Islet precursor cell (in vitro differentiated cells): ENCODE measurements at regions not wholly inside any gene's neighbourhood (a gene's known extent, or its start where the extent isn't known, plus 50 kb on each side); places are given as distances from the start of the nearest gene placed in this dataset.

ENCODE experiments used
- DNase-seq: peaks from one replicate; pipeline ENCODE4 v3.0.0-alpha.2; 2018

DNA sequence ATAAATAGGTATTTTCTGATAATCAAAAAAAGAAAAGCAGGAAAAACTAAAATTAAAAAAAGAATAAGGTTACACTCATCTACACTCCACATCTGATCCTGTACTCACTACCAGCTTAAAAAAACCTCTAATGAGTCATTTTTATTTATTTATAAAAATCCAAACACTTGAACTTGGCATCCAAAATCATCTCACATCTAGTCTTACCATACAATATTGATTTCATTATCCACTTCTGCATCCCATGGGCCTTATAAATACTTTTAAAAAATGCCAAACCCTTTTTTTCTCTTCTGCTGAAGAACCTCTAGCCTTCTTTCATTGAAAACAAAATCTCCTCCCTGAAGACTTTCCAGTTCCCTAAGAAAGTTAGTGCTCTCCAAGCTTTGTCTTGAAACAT is 109.7 kb downstream of the TMTC3 start:
- no peak for DNase-seq

DNA sequence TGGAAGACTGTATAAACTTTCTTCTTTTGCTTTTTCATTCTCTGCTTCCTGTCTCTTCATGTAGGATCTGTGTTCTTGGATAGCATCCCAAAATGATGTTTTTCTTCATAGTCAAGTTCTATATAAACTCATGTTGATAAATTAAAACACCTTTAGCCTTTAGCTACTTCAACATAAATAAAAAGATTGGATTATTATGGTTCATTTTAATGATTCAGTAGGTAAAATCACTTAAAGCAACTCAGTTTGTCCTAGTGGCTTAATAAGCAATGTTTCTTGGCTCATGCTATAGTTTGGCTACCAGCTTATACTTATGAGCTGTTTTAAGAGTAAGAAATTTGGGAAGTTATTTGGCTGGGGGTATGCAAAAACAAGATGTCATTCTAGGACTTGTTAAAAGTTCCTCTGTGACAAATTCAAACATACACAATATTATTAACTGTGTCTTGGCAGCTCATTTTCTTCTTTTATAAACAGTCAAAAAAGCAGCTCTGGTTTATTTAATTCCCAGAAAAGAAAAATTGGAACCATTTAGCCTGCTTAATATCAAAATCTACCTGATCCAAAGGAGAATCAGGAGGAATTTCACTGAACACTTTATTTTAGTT is 111.4 kb downstream of the TMTC3 start:
- DNase-seq: no peak

DNA sequence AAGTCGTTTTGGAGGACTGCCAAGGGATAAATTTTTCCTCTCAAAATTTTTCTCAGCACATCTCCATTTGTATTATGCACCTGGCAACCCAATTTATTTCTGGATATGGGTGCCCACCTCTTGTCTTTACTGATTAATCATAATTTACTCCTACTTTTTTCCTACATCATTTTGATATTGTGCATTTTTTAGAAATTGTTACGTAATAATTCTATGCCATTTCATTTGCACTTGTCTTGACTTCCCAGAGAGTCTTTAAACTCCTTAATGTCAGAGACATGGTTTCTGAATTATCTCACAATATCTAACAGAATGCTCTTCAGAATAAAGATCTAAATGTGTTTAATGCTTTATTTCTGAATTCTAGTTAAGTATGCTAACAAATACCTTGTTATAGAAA is 113.1 kb downstream of the TMTC3 start:
- DNase-seq: no peak

DNA sequence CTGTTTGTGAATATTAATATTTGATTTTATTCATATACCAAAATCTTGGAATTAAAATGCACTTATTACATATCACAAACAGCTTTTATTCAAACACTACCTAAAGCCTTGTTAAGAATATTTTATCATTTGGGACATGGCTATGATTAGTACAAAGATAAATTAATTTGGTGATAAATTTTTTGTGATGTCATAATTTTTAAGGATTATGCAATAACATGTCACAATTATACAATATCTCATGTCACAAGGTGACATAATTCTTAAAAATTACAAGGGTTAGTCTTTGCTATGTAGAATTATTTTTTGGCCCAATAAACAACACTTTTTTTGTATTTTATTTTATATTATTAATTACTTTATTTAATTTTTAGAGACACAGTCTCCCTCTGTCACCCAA is 113.7 kb downstream of the TMTC3 start:
- no peak for DNase-seq

DNA sequence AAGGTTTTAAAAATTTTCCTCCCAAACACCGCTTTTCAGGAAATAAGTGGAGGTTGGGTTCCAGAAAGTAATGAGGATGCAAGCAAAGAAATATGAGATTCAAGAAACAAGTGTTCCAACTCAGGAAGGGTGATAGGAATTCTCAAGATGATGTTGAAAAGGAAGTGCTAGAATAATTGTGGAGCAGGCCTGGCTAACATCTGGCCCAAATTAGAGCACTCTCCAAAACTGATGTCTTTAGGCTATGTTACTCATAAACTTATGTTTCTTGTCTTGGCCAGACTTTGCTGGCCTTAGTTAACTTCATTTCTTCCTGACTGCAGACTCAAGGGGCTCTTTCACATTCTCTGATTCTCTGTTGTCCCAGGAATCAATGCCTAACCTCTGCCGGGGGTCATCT is 116.3 kb downstream of the TMTC3 start:
- no peak for DNase-seq

DNA sequence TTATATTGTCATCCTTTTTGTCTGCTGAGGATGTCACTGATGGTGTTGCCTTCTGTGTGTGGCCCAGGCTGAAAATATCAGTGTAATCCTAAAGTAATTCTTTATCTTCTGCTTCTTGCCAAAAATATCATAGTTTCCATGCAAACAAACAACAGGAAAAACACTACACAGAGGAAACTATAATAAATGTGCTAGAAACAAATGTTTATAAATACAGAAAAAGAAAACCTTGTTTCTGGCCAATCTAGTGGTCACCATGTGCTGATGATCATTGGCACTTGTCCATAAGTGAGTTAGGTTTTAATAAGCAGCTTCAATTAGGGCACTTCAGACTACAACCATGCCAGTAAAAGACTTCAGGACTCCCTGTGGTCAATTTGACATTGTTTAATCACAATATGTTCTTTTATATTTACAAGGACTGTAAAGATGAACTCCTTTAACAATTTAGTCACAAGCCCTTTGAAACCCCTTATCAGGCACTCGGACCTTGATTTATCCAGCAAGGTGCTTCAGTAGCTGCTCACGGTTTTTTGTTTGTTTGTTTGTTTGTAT is 124.8 kb downstream of the TMTC3 start:
- no peak for DNase-seq

DNA sequence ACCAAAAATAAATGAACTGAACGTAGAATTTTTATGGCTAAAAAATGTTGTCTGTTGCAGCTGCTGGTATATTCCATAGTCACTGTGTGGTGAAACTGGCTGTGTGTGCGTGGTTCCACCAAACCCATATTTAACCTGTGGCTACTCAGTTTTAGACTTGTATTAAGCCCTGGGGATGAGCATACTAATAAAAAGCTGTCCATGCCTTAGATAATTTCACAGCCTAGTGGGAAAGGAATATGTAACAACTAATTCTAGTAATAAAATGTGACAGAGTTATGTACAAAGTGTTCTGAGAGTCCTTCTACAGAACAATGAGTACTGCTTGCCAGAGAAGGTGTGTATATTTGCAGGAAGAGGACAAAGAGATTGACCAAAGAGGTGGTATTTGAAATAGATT is 125.5 kb downstream of the TMTC3 start:
- DNase-seq: no peak

DNA sequence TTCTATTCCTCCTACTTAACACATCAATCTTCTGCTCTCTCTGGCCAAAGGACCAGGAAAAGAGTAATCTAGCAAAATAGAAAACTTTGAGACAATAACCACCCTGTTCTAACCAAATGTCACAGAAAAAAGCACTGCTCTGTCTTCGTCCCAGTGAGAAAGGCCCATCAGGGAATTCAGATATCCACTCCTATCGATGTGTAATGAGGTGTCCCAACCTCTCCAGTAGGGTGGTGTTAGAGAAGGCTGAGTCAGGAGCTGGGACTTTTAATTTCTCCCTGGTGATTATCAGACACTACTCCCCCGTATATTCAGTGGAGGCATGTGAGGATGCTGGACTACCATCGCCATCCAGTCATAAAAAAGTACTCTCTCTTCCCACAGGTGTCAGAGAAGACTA is 130.3 kb downstream of the TMTC3 start:
- DNase-seq: no peak

DNA sequence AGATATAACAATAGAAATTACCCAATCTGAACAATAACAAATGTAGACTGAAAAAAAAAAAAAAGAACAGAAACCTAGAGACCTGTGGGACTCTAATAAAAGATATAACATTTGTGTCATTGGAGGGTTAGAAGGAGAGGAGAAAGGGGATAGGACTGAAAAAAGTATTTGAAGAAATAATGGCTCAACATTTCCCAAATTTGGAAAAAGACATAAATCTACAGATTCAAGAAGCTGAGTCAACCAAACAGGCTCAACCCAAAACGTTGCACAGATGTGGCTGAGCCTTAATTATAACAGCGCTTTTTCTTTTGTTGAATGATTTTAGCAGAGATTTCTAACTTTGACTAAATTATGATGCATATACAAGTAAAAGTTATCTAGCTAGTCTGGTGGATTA is 131.3 kb downstream of the TMTC3 start:
- no peak for DNase-seq

DNA sequence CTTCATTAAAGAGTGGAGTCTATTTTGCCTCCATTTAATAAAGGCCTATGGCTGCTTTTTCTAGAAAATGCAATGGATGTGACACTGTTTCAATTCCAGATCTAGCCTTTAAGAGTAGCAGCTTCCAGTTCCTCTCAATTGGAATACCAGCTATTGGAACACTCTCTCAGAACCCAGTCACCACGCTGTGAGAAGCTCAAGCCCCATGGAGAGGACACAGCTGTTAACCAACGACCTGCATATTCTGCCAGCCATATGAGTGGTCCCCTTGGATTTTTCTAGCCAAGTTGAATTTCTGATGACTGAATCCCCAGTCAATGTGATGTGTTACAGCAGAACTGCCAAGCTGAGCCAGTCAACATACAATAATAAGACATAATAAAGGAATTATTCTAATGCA is 131.8 kb downstream of the TMTC3 start:
- DNase-seq: no peak

DNA sequence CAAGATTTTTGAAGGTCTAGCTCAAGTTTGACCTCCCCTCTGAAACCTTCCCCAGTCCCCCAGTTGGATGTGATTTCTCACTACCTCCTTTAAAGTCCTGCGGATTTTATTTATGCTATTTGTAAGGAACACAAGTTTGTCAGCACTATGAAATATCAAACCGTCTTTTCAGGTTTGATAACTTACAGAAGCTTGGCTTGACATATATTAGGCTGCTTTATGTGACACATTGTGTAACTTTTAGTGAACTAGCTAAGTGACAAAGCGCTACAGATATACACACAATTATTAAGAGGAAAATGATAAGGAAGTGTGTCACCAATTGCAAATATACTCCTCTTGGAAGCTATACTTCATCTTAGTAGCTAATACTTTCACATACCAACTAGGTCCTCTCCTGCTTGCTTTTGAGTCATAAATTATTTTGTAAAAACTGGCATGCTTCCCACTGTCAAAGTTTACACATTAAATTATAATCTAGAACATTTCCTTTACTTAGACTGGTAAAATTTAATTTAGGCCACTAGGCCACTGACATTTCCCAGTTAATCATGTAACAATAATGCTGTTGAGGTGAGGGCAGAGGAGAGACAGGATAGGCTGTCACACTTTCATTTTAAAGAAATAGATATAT is 149.5 kb downstream of the TMTC3 start:
- DNase-seq: no peak

DNA sequence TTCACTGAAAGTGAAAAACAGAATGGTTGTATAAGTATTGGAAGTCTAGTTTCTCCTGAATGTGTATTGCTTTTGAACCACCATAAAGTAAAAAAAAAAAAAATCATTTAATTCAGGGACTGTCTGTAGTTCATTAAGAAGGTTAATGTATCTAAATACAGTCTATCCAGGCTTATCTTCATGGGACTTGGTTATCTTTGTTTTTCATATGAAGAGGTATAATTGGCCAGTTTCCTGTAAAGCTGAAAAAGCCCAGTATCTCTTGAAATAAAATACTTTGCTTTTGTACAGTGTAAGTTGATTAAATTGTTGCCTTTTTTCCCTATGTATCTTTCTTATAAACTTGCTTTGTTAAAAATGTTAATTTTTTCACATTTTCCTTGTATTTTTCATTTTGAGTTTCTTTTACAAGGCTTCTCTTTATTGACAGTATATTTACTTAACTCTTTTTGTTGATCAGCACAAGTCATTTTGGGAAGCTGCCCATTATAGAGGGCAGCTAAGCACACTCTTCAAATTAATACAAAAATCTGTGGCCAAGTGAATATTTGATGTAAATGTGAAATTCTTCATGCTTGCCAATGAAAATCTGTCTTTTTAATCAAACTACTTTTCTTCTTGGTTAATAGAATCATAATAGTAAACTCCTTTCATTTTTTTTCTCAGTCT is 156.0 kb downstream of the TMTC3 start:
- no peak for DNase-seq

DNA sequence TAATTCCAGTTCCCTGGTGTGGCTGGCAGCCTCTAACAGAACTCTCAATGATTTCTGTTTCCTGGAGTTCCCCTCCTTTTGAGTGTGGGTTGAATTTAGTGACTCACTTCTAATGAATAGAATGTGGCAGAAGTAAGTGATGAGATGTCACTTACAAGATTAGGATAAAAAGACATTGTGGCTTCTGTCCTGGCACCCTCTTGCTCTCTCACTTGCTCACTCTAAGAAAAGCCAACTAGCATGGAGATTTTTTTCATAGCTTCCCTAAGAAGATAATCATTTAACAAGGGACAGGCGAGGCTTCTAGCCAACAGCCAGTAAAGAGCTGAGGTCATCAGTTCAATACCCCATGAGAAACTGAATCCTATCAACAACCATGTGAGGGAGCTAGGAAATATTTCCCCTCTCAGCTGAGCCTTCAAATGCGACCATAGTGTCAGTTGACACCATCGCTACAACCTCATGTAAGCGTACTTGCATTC is 156.7 kb downstream of the TMTC3 start:
- DNase-seq: peak; percentile 57

DNA sequence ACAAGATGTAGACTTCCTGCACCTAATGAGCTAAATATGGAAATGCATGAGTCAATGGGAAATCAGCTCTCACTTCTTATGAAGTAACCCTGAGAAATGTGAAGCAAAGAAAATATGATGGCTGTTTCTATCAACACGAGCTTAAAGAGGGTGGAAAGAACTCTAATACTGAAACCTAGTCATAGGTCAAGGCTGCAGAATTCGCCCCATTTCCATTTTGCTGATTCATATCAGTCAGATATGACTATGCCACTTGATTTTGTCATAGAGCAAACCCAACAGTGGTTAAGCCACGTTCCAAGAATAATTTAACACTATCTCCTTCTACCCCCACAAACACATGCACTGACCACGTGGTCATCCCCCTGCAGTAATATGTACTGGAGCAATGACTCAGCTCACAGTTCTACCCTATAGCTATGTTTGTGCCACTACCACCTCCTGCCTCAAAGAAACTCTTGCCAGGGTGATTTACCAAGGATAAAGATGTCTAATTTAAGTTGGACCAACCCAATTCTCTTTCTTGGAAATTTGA is 157.5 kb downstream of the TMTC3 start:
- DNase-seq: no peak

DNA sequence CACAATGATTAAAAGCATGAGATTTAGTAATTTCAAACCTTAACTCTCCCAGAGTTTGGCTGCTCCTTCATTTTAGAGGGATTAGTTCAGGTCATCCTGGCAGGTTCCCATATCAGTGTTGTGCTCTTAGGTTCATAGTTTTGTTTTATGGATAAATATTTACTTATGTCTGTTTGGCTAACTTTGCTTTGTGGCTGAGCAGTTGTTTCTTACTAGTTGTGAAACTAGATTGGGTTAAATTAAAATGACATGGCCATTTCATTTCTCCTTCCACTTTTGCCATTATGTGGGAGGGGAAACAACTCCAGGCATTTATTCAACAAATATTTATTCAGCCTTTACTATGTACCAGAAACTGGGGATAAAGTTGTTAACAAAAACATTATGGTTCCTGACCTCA is 158.8 kb downstream of the TMTC3 start:
- no peak for DNase-seq

DNA sequence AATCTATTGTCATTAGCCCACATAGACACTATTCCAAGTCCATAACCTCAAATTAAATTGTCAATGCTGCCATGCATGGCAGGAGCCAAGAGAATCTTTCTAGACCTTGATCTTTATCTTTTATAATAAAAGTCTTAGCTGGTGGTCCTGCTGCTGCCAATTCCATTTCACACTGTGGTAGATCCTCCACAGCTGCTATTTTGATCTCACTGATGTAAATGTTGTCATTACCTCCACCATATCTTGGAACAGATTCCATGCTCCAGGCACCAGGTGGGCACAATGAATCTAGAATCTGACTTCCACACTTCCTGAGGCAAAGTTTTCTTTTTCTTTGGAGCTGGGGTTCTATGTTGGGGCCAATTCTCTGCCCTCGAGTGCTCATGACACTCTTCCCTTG is 161.2 kb downstream of the TMTC3 start:
- no peak for DNase-seq

DNA sequence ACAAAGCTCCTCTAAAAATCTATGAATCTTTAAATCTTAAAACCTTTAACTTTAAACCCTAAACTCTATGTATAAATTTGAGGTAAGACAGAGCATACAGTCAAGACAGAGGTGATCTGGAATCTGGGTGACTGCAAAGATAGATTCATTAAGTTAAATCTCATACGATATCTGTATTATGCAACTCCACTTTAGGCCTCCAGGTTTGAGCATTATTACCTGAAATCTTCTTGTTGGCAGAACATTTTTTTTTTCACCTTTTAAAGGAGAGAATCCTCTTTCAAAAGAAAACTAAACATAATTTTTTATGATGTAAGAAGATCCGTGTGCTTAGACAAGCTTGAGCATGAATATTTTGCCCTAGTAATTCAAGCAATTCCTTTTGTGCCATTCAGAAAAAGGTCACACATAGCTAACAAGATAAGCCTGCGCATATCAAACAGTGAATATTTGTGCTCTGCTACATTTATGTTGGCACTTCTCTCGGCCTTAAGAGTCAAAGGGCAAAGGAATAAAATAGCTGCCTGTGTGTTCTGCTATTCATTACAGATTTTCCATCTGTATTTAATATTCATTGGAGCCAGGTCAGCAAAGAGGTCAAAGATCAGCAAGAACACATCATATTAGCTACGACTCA is 163.3 kb downstream of the TMTC3 start:
- no peak for DNase-seq

DNA sequence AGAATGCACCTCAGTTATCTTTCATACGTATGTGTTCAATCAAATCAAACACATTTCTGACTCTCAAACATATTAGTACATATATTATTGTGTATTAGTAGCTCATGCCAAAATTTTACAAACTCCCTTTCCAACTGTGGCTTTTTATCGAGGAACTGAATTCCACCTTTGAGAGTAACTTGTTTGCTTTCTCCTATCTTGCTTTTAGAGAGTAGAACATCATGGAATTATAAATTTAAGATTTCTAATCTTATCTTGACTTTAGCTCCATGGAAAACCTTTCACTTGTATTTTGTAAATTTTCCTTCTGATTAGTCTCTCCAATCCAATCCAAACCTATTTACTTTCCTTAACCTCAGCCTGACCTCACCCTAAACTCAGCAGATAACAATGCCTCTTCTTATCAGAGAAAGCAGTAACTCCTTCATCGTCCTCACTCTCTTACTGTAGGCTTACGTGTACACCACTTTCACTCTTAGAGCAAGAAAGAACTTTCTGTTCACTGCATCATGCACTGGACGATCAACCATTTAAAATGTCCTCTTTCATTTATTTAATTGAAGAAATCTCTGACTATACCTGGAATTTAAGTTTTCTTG is 164.5 kb downstream of the TMTC3 start:
- DNase-seq: no peak

DNA sequence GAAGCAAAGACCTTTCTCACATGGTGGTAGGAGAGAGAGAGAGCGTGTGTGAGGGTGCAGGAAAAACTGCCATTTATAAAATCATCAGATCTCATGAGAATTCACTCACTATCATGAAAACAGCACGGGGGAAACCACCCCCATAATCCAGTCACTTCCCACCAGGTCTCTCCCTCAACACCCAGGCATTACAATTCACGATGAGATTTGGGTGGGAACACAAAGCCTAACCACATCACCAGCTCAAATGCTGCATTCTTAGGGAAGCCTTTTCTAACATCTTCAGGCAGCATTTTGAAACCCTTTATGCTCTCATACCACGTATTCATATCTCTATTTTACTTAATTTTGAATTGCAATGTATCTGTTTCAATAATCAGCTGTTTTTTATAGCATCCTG is 165.9 kb downstream of the TMTC3 start:
- DNase-seq: no peak

DNA sequence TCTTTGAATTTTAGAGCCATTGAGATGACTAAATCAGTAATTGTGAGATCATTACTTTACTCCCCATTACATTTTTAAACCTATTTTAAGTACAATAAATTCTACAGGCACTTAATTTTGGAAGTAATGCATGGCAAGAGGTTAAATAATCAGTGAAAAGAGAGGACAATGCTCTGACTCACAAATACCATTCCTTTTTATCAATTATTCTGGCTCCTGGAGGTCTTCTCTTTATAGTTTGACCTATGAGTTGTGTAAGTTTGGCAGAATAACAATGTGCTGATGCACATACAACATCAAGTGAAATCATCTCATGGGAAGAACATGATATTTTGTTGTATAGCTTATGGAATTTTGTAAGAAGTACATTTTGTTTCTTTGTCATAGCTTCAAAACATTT is 166.7 kb downstream of the TMTC3 start:
- DNase-seq: no peak

DNA sequence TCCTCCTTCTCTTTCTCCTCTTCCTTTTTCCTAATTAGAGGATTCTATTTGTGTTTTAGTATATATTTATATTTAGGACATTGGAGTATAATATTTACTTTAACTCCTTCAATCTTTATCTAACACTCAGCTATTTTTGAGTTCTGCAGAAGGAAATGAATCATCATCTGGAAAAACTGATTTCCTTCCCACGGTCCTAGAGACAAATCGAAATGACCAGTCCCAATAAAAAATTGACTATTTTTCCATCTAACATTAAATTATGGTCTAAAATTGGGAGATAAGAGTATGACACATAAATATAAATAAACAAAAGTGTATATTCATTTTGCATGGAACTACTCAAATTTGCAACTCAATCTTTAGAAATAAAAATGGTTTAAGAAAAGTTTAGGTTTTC is 167.4 kb downstream of the TMTC3 start:
- DNase-seq: no peak

DNA sequence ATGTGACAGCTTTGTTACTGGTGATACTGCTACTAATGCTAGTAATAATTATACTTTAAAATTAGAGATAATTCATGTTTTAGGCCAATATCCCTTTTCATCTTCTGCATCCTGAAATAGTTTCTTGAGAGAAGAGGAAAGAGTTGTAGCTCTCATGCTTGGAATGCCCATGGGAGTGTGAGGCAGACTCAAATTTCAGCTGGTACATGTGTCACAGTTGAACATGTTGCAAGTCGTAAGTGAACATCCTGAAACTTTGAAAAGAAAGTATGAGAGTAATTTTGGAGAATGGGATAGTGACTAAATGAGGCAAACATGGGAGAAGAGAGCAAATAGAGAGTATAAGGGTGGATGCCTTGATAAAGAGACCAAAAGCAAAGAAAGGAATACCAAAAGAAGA is 168.0 kb downstream of the TMTC3 start:
- no peak for DNase-seq

DNA sequence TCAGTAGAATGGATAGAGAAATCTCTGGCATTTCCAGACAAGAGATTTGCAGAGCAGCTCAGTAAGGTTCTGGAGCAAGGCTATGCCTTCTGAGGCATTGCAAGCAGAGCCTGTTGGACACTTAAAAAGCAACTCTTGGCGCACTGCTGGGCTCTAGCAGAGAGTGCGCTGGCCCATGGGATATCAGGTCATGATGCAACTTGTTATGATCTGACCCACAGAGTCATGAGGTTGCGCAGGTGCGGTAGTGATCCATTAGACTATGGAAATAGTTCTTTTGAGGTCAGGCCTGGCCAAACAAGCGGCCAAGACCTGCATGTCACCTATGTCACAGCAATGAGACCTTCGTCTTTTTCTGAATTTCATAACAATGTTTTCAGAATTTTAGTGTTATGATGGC is 168.6 kb downstream of the TMTC3 start:
- DNase-seq: no peak
